K562 (cell line): ENCODE measurements at regions not wholly inside any gene's neighbourhood (a gene's known extent, or its start where the extent isn't known, plus 50 kb on each side); places are given as distances from the start of the nearest gene placed in this dataset.

ENCODE experiments used
- ARID3B ChIP-seq: fragments of 250-450 bp; sonication (Bioruptor Pico); IDR thresholded peaks from 2 replicates; pipeline ENCODE4 v1.4.0; 2020; ENCODE audit warnings: borderline replicate concordance
- E4F1 ChIP-seq: fragments of 250-450 bp; sonication (Bioruptor Pico); IDR thresholded peaks from 2 replicates; pipeline ENCODE4 v1.5.0; 2021; ENCODE audit warnings: mild to moderate bottlenecking, borderline replicate concordance
- ELK1 ChIP-seq: sonication (generic); formaldehyde crosslinking; IDR thresholded peaks from 2 replicates; pipeline ENCODE4 v1.8.1; 2022; ENCODE audit warnings: missing genetic modification reagents
- ILF3 ChIP-seq: fragments of 450-650 bp; IDR thresholded peaks from 2 replicates; pipeline ENCODE4 v1.6.1; 2018; ENCODE audit warnings: antibody characterized with exemption, mild to moderate bottlenecking, moderate library complexity, borderline replicate concordance
- MAFF ChIP-seq: IDR thresholded peaks from 2 replicates; pipeline ENCODE4 v1.6.1; 2012; ENCODE audit warnings: low read length, improper control_type of control experiment
- NFE2L1 ChIP-seq: fragments of 450-650 bp; IDR thresholded peaks from 2 replicates; pipeline ENCODE4 v1.6.1; 2016; ENCODE audit warnings: missing genetic modification characterization, low read depth, mild to moderate bottlenecking, missing compliant biosample characterization, moderate library complexity, borderline replicate concordance
- NR3C1 ChIP-seq: sonication (generic); formaldehyde crosslinking; IDR thresholded peaks from 2 replicates; pipeline ENCODE4 v1.8.1; 2022; ENCODE audit warnings: missing genetic modification reagents
- ZNF174 ChIP-seq: fragments of 250-450 bp; sonication (Bioruptor Pico); IDR thresholded peaks from 2 replicates; pipeline ENCODE4 v1.4.0; 2020; ENCODE audit warnings: mild to moderate bottlenecking

- no peak for TF ChIP-seq E4F1 (CRISPR knock-in tag)
- TF ChIP-seq NFE2L1 (tag): no peak
- no peak for TF ChIP-seq ARID3B (CRISPR knock-in tag)
- no peak for TF ChIP-seq ILF3
- TF ChIP-seq NR3C1 (CRISPR knock-in tag): no peak
- TF ChIP-seq MAFF: no peak
- no peak for TF ChIP-seq ZNF174 (CRISPR knock-in tag)
- no peak for TF ChIP-seq ELK1 (CRISPR knock-in tag)
Observed at GRCh38 chr4:32199639-32200038, 1479.5 kb downstream of the PCDH7 start (continued).
